ENCODE measurements at regions not wholly inside any gene's neighbourhood (a gene's known extent, or its start where the extent isn't known, plus 50 kb on each side); places are given as distances from the start of the nearest gene placed in this dataset.
"Not testable (repeated sequence)": the region's sequence is repeated elsewhere in the genome, so short reads cannot be mapped to it uniquely, and the experiment has no call there.

GRCh38 chr5:130549884-130550561, 615.0 kb downstream of the HINT1 start:
- no peak for DNase-seq

DNA sequence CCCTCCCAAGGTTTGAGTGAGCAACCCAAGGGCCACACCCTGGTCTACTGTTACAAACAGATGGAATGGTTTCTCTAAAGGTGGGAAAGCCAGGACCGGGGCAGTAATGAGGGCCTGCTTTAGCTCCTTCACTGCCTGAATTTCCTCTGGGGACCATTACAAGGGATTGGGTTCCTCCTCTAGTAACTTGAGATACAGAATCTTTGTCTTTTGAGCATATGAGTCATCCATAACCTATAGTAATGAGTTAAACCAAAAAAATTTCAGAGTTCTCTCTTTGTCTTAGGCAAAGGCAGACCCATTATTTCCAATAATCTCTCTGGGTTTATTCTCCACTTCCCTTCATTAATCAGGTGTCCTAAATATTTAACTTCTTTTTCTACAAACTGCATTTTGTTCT, 618.8 kb downstream of the HINT1 start:
- DNase-seq: no peak

GRCh38 chr5:130545291-130545690, 619.8 kb downstream of the HINT1 start:
- DNase-seq: no peak

DNA sequence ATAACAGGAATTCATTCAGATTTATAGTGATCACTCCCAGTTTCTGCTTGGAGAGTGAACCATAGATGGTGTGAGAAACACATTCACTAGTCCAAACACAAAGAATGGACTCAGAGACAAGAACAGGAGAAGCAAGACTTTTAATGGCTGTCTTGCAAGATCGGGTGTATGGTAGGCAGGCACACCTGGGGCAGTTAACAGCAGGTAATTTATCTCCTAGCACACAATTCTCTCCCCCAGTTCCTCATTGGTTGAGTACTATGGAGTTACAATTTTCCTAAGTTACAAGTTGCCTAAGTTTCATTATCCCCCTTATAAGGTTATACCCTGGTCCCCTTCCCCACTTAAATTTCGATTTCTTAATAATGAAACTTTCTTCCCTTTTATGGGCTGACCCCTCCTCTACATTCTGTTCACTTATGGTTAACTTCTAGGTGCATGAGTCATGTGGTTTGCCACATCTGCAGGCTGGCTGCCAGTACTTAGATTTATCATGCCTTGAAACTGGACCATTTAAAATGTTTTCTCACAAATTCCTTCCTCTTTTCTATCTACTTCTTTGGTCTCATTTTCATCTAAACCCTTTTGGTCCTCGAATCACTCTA, 623.3 kb downstream of the HINT1 start:
- no peak for DNase-seq

DNA sequence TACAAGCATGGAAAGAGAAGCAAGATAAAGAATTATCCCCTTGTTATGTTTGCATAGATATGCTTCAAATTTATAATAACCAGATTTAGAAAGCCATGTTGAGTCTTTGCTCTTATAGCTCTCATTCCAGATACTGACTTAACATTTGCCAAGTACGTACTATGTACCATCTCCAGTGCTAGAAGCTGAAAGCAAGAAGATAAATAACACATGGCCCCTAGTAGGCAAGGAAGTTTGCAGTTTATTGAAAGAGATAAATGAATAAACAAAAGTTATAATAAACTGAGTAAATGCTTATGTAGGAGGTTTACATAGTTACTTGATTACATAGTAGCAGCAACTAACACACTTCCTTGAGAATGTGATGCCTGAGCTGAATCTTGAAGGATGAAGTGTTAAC, 628.4 kb downstream of the HINT1 start:
- DNase-seq: no peak

GRCh38 chr5:130532786-130533185, 628.5 kb downstream of the CHSY3 start:
- no peak for DNase-seq

GRCh38 chr5:130529511-130530485, 625.5 kb downstream of the CHSY3 start:
- DNase-seq: no peak

- no peak for DNase-seq
Measured at GRCh38 chr5:130529111-130529510, 624.8 kb downstream of the CHSY3 start.

DNA sequence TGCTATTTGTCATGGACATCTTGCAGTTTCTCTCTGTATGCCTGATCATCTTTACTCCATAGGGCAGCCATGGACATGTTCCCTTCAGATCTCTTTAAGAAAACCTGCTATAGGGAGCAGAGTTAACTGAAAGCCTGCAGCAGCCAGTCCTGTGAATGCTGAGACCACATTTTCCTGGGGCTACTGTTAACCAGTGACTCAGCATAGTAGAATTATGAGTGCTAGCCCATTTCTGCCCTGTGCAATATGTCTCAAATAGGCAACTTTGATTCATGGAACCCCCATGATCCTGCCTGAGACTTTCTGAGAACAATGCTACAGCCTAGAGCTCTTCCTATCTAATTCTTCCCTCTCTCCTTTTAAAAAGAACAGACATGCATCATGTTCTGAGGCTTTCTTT, 624.2 kb downstream of the CHSY3 start:
- no peak for DNase-seq

- peak; percentile 43 for DNase-seq
Measured at GRCh38 chr5:130526708-130527107, 622.4 kb downstream of the CHSY3 start.

- no peak for DNase-seq
Measured at GRCh38 chr5:130520211-130520610, 615.9 kb downstream of the CHSY3 start.

DNA sequence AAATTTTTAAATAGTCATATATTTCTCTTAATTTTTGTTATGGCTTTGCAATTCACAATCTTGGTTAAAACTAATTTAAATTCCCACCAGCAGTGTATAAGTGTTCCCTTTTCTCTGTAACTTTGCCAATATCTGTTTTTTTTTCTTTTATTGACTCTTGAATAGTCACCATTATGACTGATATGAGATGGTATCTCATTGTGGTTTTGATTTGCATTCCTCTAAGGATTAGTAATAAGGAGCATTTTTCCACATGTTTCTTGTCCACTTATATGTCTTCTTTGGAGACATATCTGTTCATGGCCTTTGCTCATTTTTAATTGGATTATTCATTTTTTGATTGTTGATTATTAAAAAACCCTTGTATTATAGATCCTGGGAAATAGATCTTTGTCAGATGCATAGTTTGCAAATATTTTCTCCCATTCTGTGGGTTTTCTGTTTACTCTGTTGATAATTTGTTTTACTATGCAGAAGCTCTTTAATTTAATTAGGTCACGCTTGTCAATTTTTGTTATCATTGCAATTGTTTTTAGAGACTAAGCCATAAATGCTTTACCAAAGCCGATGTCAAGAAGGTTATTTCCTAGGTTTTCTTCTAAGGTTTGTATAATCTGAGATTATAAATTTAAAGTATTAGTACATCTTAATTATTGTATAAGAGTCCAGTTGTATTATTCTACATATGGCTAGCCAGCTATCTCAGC, 610.9 kb downstream of the CHSY3 start:
- no peak for DNase-seq

- DNase-seq: no peak
Measured at GRCh38 chr5:130502702-130503101, 598.4 kb downstream of the CHSY3 start.

GRCh38 chr5:130501151-130501865, 597.0 kb downstream of the CHSY3 start:
- DNase-seq: no peak

DNA sequence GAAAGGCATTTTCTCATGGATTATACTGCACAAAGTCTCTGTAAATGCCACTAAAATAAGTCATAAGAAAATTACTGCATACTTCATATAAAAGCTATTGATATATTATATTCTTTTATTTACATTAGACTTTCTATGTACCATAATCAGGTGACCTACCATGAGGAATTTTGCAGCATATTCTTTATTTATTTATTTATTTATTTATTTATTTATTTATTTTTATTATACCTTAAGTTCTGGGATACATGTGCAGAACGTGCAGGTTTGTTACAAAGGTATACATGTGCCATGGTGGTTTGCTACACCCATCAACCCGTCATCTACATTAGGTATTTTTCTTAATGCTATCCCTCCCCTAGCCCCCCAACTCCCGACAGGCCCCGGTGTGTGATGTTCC, 596.2 kb downstream of the CHSY3 start:
- not testable (repeated sequence) for DNase-seq

DNA sequence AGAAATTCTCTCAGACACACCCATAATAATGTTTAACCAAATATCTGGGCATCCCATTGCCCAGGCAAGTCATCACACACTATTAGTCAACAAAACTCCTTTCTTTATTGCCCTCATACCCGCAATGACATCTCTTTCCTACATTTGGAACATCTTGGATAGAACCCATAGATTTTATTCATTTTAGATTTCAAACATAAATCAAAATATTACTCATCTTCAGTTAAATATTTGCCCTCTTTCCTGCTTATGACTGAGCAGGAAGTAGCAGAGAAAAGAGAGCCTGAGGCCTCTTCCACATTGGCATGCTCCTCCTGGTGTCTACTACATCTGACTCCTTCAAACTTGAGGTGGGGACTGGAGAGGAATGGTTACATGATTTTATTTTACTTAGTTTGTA, 592.0 kb downstream of the CHSY3 start:
- DNase-seq: no peak

GRCh38 chr5:130488252-130488651, 584.0 kb downstream of the CHSY3 start:
- no peak for DNase-seq

GRCh38 chr5:130479045-130479804, 575.0 kb downstream of the CHSY3 start:
- DNase-seq: no peak

DNA sequence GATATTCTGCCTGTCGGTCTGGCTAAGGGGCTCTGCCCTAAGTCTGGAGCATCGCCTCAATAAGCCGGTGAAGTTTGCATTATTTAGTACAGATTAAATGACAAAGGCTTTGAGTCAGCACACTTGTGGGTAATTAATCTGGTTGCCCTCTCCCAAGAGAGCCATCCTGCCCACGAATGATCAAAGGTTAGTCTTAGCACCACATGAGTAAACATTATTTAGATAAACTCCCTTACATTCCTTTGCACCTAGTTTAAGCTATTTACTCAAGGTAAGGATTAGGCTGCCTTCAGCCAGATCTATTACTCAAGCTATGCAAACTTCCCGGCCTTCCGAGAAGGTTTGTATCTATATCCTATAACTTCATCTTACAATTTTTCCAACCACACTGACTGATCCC, 572.1 kb downstream of the CHSY3 start:
- no peak for DNase-seq

- DNase-seq: no peak
Measured at GRCh38 chr5:130462516-130462915, 558.3 kb downstream of the CHSY3 start.

DNA sequence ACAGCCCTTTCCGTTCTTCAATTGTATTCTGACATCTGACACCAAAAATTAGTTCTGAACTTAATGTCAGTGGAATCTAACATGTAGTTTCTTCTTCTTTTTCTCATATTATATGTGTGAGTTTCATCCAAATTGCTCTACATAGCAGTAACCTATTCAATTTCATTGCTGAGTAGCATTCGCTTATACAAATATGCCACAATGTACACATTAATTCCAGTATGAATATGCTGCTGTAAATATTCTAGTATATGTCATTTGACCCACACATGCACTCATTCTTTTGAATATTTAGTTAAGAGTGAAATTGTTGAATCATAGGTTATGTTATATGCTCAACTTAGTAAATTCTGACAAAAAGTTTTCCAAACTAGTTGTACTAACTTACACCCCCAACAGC, 550.9 kb downstream of the CHSY3 start:
- DNase-seq: no peak

GRCh38 chr5:130452744-130453143, 548.5 kb downstream of the CHSY3 start:
- no peak for DNase-seq

Measured in NCI-H774 (cell line).